ENCODE measurements at regions not wholly inside any gene's neighbourhood (a gene's known extent, or its start where the extent isn't known, plus 50 kb on each side); places are given as distances from the start of the nearest gene placed in this dataset.

DNA sequence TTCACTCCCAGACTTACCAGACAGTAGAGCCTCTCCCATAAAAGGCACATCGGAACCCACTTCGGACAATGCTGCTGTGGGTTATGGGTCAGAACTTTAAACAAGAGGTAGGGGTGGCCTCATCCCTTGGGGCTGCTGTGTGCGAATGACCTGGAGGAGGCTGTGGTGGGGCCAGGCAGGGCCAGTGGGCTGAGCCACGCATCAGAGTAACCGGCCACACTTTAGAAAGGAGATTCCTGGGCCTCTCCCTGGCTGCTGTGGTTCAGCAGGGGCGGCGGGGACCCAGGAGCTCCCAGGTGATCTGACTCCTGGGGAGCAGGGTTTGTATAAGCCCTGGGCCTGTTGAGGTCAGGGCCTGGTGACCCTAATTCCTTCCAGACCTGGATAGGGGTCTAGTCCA is 110.2 kb upstream of the C1orf174 start:
- POLR2A ChIA-PET, result no interaction called here
- TF ChIP-seq POLR2A (IDR thresholded peaks at IDR 0.05; ENCODE audit: low read depth, low read length), result no peak
- no peak for FAIRE-seq
- Histone ChIP-seq H3K9ac (replicated peaks; ENCODE audit: extremely low read depth, insufficient read depth, low read length) (no peak overlapping the region), H2AFZ (ENCODE audit: low read depth, low read length) (no peak overlapping the region), H3K79me2 (ENCODE audit: control insufficient read depth, insufficient read depth, low read length) (no peaks in the 10 kb centered on the region), H3K9me1 (replicated peaks; ENCODE audit: control insufficient read depth, extremely low read depth, insufficient read depth, low read length) (no peaks in the 10 kb centered on the region), H3K27ac (ENCODE audit: insufficient read depth, low read depth, low read length) (no peak overlapping the region), H3K4me1 (ENCODE audit: control insufficient read depth, extremely low read depth, insufficient read depth, low read length) (no peaks in the 10 kb centered on the region), H3K4me3 (replicated peaks in 1 of 3; ENCODE audit: insufficient read depth in 1 of 3, low read depth in 1 of 3, low read length in 3 of 3) (no peak overlapping the region), H4K20me1 (replicated peaks; ENCODE audit: control insufficient read depth, extremely low read depth, insufficient read depth, low read length) (no peaks in the 10 kb centered on the region), H3K36me3 (ENCODE audit: control insufficient read depth in 2 of 2, extremely low read depth in 1 of 2, insufficient read depth in 2 of 2, low read length in 2 of 2) (no peaks in the 10 kb centered on the region), H3K27me3 (ENCODE audit: control insufficient read depth in 2 of 2, insufficient read depth in 2 of 2, low read length in 2 of 2) (no peaks in the 10 kb centered on the region), H3K4me2 (ENCODE audit: insufficient read depth, low read length) (no peak overlapping the region), H3K9me3 (replicated peaks; ENCODE audit: control insufficient read depth, insufficient read depth, low read length) (no peaks in the 10 kb centered on the region)
- BruUV-seq (replicated peaks), result no TSS peak
- intact Hi-C loops (cut with micrococcal nuclease) (no loop called here), dilution Hi-C loops (cut with MboI; ENCODE audit: extremely low pct_ligation_motif_present, low sequenced_read_pairs) (no loop called here)
- CTCF ChIA-PET, result no interaction called here
- no peak for DNase-seq (ENCODE audit: low read depth, low spot score)

- dilution Hi-C loops (cut with MboI; ENCODE audit: extremely low pct_ligation_motif_present, low sequenced_read_pairs) (no loop called here), intact Hi-C loops (cut with micrococcal nuclease) (no loop called here)
- H3K79me2 ChIP-seq (ENCODE audit: control insufficient read depth, insufficient read depth, low read length), result no peaks in the 10 kb centered on the region
- no peak overlapping the region for H3K4me2 ChIP-seq (ENCODE audit: insufficient read depth, low read length)
- no peak overlapping the region for H2AFZ ChIP-seq (ENCODE audit: low read depth, low read length)
- no peaks in the 10 kb centered on the region for H3K9me1 ChIP-seq (replicated peaks; ENCODE audit: control insufficient read depth, extremely low read depth, insufficient read depth, low read length)
- CTCF ChIA-PET, result no interaction called here
- no peak overlapping the region for H3K27ac ChIP-seq (ENCODE audit: insufficient read depth, low read depth, low read length)
- H4K20me1 ChIP-seq (replicated peaks; ENCODE audit: control insufficient read depth, extremely low read depth, insufficient read depth, low read length), result no peaks in the 10 kb centered on the region
- POLR2A ChIA-PET, result no interaction called here
- BruUV-seq (replicated peaks), result no TSS peak
- no peak overlapping the region for H3K9ac ChIP-seq (replicated peaks; ENCODE audit: extremely low read depth, insufficient read depth, low read length)
- H3K27me3 ChIP-seq (ENCODE audit: control insufficient read depth in 2 of 2, insufficient read depth in 2 of 2, low read length in 2 of 2), result no peaks in the 10 kb centered on the region
- H3K4me1 ChIP-seq (ENCODE audit: control insufficient read depth, extremely low read depth, insufficient read depth, low read length), result no peaks in the 10 kb centered on the region
- H3K9me3 ChIP-seq (replicated peaks; ENCODE audit: control insufficient read depth, insufficient read depth, low read length), result peaks cover under 1% of the 10 kb centered on the region
- TF ChIP-seq JUN (IDR thresholded peaks at IDR 0.05; ENCODE audit: borderline replicate concordance, insufficient read depth, insufficient read length, low read depth), result no peak
- TF ChIP-seq, protein P1, sequence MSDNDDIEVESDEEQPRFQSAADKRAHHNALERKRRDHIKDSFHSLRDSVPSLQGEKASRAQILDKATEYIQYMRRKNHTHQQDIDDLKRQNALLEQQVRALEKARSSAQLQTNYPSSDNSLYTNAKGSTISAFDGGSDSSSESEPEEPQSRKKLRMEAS (IDR thresholded peaks at IDR 0.05; ENCODE audit: insufficient read depth, insufficient read length), result no peak
- TF ChIP-seq GATA2 (IDR thresholded peaks at IDR 0.05; ENCODE audit: insufficient read depth, insufficient read length, low read depth, low read length), result no peak
- no peak for TF ChIP-seq CTCF (IDR thresholded peaks at IDR 0.05; ENCODE audit: extremely low read depth in 1 of 2, insufficient read depth in 1 of 2, low read depth in 1 of 2, low read length in 2 of 2)
- TF ChIP-seq MYC (IDR thresholded peaks at IDR 0.05; ENCODE audit: low read depth, low read length), result no peak
- no peak for TF ChIP-seq EZH2 (IDR thresholded peaks at IDR 0.05; ENCODE audit: borderline replicate concordance, low read depth, low read length, severe bottlenecking)
- TF ChIP-seq POLR2AphosphoS5 (IDR thresholded peaks at IDR 0.05; ENCODE audit: insufficient read depth, low read depth, low read length), result no peak
- no peak for TF ChIP-seq POLR2A (IDR thresholded peaks at IDR 0.05; ENCODE audit: low read depth, low read length)
- no peak for TF ChIP-seq FOS (IDR thresholded peaks at IDR 0.05; ENCODE audit: borderline replicate concordance, insufficient read depth, low read length)
- DNase-seq (ENCODE audit: low read depth, low spot score), result no peak
- no peak overlapping the region for H3K4me3 ChIP-seq (replicated peaks in 1 of 3; ENCODE audit: insufficient read depth in 1 of 3, low read depth in 1 of 3, low read length in 3 of 3)
- H3K36me3 ChIP-seq (ENCODE audit: control insufficient read depth in 2 of 2, extremely low read depth in 1 of 2, insufficient read depth in 2 of 2, low read length in 2 of 2), result no peaks in the 10 kb centered on the region
- no peak for FAIRE-seq
Observed at GRCh38 chr1:4010814-4011605, 110.9 kb upstream of the C1orf174 start.
